Stomach (tissue), 4 donors: ENCODE measurements at regions not wholly inside any gene's neighbourhood (a gene's known extent, or its start where the extent isn't known, plus 50 kb on each side); places are given as distances from the start of the nearest gene placed in this dataset.

ENCODE experiments used
- POLR2A ChIP-seq, 4 donors: fragments of 450-650 bp; IDR thresholded peaks; one replicate each; pipeline ENCODE4 v1.6.1; 2016; ENCODE audit warnings: antibody characterized with exemption in 4 of 4, control low read depth in 2 of 4, mild to moderate bottlenecking in 1 of 4, moderate library complexity in 1 of 4
- TF ChIP-seq, protein P1 (sequence below), 7 experiments: fragments of 450-650 bp in 4 of 7; fragments of 200-600 bp in 3 of 7; sonication (generic) in 3 of 7; IDR thresholded peaks; one replicate each; pipeline ENCODE4 v1.5.1; 2016 to 2019; ENCODE audit warnings: antibody characterized with exemption in 7 of 7, control low read depth in 2 of 7, mild to moderate bottlenecking in 1 of 7

- TF ChIP-seq, protein P1, sequence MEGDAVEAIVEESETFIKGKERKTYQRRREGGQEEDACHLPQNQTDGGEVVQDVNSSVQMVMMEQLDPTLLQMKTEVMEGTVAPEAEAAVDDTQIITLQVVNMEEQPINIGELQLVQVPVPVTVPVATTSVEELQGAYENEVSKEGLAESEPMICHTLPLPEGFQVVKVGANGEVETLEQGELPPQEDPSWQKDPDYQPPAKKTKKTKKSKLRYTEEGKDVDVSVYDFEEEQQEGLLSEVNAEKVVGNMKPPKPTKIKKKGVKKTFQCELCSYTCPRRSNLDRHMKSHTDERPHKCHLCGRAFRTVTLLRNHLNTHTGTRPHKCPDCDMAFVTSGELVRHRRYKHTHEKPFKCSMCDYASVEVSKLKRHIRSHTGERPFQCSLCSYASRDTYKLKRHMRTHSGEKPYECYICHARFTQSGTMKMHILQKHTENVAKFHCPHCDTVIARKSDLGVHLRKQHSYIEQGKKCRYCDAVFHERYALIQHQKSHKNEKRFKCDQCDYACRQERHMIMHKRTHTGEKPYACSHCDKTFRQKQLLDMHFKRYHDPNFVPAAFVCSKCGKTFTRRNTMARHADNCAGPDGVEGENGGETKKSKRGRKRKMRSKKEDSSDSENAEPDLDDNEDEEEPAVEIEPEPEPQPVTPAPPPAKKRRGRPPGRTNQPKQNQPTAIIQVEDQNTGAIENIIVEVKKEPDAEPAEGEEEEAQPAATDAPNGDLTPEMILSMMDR (IDR thresholded peaks at IDR 0.05): no peak
- no peak for TF ChIP-seq POLR2A (IDR thresholded peaks at IDR 0.05)
Measured at GRCh38 chr12:124438437-124439056, 128.9 kb downstream of the NCOR2 start.
